ENCODE measurements at regions not wholly inside any gene's neighbourhood (a gene's known extent, or its start where the extent isn't known, plus 50 kb on each side); places are given as distances from the start of the nearest gene placed in this dataset.

DNA sequence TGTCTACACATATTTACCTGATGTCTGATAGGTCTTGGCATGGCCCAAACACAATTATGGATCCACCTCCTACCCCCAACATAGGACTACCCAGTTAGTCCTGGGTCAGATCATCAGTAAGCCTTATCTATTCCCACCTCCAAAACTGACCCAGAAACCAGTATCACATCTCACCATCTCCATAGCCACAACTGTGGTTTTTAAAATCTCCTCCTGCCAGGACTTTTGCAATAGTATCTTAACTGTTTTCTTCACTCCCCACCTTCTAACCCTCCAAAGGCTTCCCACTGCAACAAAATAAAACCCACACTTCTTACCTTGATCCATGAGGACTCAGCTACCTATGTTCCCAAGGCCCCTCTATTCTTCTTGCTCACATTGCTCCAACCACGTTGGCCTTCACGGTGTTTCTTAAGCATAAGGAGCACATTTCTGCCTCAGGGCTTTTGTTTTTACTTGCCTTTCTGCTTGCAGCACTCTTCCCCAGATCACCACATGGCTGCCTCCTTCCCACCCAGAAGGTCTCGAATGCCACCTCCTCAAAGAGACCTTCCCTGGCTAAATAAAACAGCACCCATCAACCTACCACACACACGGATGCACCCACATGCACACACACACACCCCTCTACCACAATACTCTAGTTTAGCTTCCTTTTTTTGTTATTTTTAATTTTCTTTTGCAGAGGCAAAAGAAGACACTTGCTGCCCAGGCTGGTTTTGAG, 125.9 kb upstream of the SLC1A4 start:
- intact Hi-C loops (cut with micrococcal nuclease) = no loop called here
- WGBS (ENCODE audit: insufficient coverage) = 33% methylated on average over 4 of the region's 4 CpGs
- peaks cover 53% of the 10 kb centered on the region for H3K4me1 ChIP-seq (ENCODE audit: control insufficient read depth, insufficient read depth, low read length)
- H3K27ac ChIP-seq (ENCODE audit: low read length) = peak overlapping the region; percentile 62
- no peaks in the 10 kb centered on the region for H3K36me3 Mint-ChIP-seq
- no peak overlapping the region for H3K4me3 Mint-ChIP-seq
- H3K27me3 ChIP-seq (ENCODE audit: control insufficient read depth, insufficient read depth, low read length) = peaks cover 10% of the 10 kb centered on the region
- ATAC-seq = no peak
- H3K4me3 ChIP-seq (ENCODE audit: low read length) = no peak overlapping the region
- no peaks in the 10 kb centered on the region for H3K4me1 Mint-ChIP-seq
- TF ChIP-seq, protein P1, sequence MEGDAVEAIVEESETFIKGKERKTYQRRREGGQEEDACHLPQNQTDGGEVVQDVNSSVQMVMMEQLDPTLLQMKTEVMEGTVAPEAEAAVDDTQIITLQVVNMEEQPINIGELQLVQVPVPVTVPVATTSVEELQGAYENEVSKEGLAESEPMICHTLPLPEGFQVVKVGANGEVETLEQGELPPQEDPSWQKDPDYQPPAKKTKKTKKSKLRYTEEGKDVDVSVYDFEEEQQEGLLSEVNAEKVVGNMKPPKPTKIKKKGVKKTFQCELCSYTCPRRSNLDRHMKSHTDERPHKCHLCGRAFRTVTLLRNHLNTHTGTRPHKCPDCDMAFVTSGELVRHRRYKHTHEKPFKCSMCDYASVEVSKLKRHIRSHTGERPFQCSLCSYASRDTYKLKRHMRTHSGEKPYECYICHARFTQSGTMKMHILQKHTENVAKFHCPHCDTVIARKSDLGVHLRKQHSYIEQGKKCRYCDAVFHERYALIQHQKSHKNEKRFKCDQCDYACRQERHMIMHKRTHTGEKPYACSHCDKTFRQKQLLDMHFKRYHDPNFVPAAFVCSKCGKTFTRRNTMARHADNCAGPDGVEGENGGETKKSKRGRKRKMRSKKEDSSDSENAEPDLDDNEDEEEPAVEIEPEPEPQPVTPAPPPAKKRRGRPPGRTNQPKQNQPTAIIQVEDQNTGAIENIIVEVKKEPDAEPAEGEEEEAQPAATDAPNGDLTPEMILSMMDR (IDR thresholded peaks at IDR 0.05) = no peak
- no peaks in the 10 kb centered on the region for H3K9me3 ChIP-seq (ENCODE audit: control insufficient read depth, insufficient read depth, low read length)
- DNase-seq = no peak
- no peaks in the 10 kb centered on the region for H3K9me3 Mint-ChIP-seq
- peaks cover 9% of the 10 kb centered on the region in 2 donors for H3K27me3 Mint-ChIP-seq (ENCODE audit: low read depth in 2 of 2)
- H3K27ac Mint-ChIP-seq = no peak overlapping the region
- no peaks in the 10 kb centered on the region for H3K36me3 ChIP-seq (ENCODE audit: control insufficient read depth, insufficient read depth, low read length)

DNA sequence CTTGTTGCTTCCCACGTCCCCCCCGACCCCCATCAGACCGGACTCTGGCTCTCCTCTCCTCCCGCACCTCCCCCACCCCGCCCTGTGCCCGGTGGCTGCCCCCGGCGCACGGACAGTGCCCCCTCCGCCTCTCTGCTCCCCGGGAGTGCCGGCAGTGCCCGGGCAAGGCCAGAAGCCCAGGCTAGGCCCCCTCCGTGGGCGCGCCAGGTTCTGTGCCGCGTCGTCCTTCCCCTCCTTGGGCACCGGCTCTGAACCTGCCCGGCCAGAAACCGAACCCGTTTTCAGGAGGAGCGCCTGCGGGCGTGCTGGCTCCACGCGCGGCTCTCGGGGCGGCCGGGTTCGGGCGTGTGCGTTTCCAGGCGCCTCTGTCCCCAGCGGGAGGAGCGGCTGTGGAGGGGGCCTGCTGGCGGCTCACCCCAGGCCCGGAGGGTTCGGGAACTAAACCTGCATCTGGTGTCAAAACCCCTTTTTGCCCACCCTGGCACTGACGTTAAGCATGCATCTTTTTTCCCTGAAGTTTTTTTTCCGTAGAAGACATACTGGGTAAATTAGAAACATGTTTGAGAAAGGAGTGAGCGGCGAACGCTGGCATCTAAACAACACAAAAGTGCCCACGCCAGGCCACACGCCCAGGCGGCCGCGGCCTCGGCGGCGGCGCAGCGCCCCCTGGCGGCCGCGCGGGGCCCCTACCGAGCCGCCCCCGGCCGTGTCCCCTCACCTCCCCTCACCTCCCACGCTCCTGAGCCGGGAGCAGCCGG, 123.9 kb upstream of the SLC1A4 start:
- Mint-ChIP-seq H3K4me3 (no peak overlapping the region), H3K27me3 (ENCODE audit: low read depth in 2 of 2) (peaks cover 4 to 9% of the 10 kb centered on the region in 2 donors), H3K36me3 (no peaks in the 10 kb centered on the region), H3K4me1 (no peaks in the 10 kb centered on the region), H3K9me3 (no peaks in the 10 kb centered on the region), H3K27ac (no peak overlapping the region)
- Histone ChIP-seq H3K36me3 (ENCODE audit: control insufficient read depth, insufficient read depth, low read length) (no peaks in the 10 kb centered on the region), H3K27me3 (ENCODE audit: control insufficient read depth, insufficient read depth, low read length) (peaks cover 3% of the 10 kb centered on the region), H3K4me1 (ENCODE audit: control insufficient read depth, insufficient read depth, low read length) (peaks cover 38% of the 10 kb centered on the region), H3K4me3 (ENCODE audit: low read length) (peak overlapping the region; percentile 53), H3K27ac (ENCODE audit: low read length) (peak overlapping the region; percentile 50), H3K9me3 (ENCODE audit: control insufficient read depth, insufficient read depth, low read length) (no peaks in the 10 kb centered on the region)
- ATAC-seq (peak; percentile 84 to 88 (median 88)), DNase-seq (peak; percentile 64 to 83)
- intact Hi-C loops (cut with micrococcal nuclease) = loop anchor here (1.0 to 2.0 kb wide), 4 partner anchors 219 to 534 kb away; no protein-coding TSS in a partner anchor
- under 1% methylated on average over 67 of the region's 67 CpGs for WGBS (ENCODE audit: insufficient coverage)
- TF ChIP-seq, protein P1 (IDR thresholded peaks at IDR 0.05) = peak; percentile 94

DNA sequence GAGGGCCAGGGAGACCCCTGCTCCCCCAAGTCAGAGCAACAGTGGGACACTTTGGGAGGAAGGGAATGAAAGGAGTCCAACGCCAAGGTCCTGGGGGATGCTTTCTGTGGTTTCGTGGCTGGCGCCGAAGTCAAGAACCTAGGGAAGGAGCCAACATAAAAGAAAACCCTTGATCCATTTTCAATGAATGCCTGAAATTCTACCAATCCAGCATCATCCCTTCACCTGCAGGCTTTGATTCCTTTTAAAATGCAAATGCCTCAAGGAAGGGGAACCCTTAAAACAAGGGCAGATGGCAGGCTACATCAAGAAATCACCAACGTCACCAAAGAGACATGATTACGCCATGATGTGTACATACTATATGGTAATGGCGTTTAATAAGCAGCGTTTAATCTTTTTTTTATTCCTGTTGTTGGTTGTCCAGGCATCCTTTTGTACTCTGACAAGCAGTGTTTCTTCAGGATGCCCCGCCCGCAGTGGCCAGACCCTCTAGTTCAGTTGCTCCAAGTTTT, 123.3 kb upstream of the SLC1A4 start:
- Histone ChIP-seq H3K4me1 (ENCODE audit: control insufficient read depth, insufficient read depth, low read length) (peaks cover 35% of the 10 kb centered on the region), H3K9me3 (ENCODE audit: control insufficient read depth, insufficient read depth, low read length) (no peaks in the 10 kb centered on the region), H3K27ac (ENCODE audit: low read length) (no peak overlapping the region), H3K4me3 (ENCODE audit: low read length) (no peak overlapping the region), H3K27me3 (ENCODE audit: control insufficient read depth, insufficient read depth, low read length) (peaks cover 3% of the 10 kb centered on the region), H3K36me3 (ENCODE audit: control insufficient read depth, insufficient read depth, low read length) (no peaks in the 10 kb centered on the region)
- Mint-ChIP-seq H3K27ac (no peak overlapping the region), H3K27me3 (ENCODE audit: low read depth in 2 of 2) (peaks cover 4 to 9% of the 10 kb centered on the region in 2 donors), H3K36me3 (no peaks in the 10 kb centered on the region), H3K4me3 (peak overlapping the region; percentile 21), H3K9me3 (no peaks in the 10 kb centered on the region), H3K4me1 (no peaks in the 10 kb centered on the region)
- ATAC-seq (no peak), DNase-seq (no peak)
- intact Hi-C loops (cut with micrococcal nuclease) = loop anchor here (1.0 to 2.0 kb wide), 4 partner anchors 220 to 535 kb away; no protein-coding TSS in a partner anchor
- 59% methylated on average over 10 of the region's 10 CpGs for WGBS (ENCODE audit: insufficient coverage)
- TF ChIP-seq, protein P1 (IDR thresholded peaks at IDR 0.05) = peak; percentile 46

All from natural killer cell (primary cell).